Nephron progenitor cell (in vitro differentiated cells): ENCODE measurements at regions not wholly inside any gene's neighbourhood (a gene's known extent, or its start where the extent isn't known, plus 50 kb on each side); places are given as distances from the start of the nearest gene placed in this dataset.

ENCODE experiments used
- DNase-seq: peaks from one replicate; pipeline ENCODE4 v3.0.0; 2021
- H3K27ac Mint-ChIP-seq: 2 replicates; pipeline ENCODE4 v1.8.0; 2021; ENCODE audit warnings: mild to moderate bottlenecking, moderate library complexity, mixed read lengths
- H3K27me3 Mint-ChIP-seq: 2 replicates; pipeline ENCODE4 v1.8.0; 2021; ENCODE audit warnings: mild to moderate bottlenecking, low read depth, mixed read lengths; ENCODE audit not compliant: poor library complexity
- H3K36me3 Mint-ChIP-seq: 2 replicates; pipeline ENCODE4 v1.8.0; 2021; ENCODE audit warnings: low read depth, mixed read lengths
- H3K4me1 Mint-ChIP-seq: 2 replicates; pipeline ENCODE4 v1.8.0; 2021; ENCODE audit warnings: mixed read lengths
- H3K4me3 Mint-ChIP-seq: 2 replicates; pipeline ENCODE4 v1.8.0; 2021; ENCODE audit warnings: mild to moderate bottlenecking, moderate library complexity, mixed read lengths
- H3K9me3 Mint-ChIP-seq: 2 replicates; pipeline ENCODE4 v1.8.0; 2021; ENCODE audit warnings: mild to moderate bottlenecking, moderate library complexity, mixed read lengths
- CTCF ChIP-seq: fragments of 200-600 bp; sonication (generic); IDR thresholded peaks from 2 replicates; pipeline ENCODE4 v1.5.0; 2021; ENCODE audit warnings: antibody characterized with exemption

DNA sequence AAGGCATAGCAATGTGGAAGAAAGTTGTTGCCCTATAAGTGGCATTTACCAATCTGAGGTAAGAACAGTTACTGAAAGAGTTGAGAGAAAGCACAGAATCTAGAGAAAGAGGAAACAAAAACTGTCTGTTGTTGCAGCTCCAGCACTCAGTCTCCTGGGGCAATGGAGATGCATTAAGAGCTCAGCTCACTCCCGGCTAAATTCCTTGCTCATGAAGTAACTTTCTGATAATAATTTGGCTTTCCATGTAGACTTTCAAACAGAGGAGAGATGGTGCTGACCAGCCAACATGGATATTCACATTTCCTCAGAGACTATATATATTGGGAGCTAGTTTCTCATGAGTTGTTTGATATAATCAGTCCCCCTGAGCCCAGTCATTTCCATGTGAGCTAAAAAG, 135.3 kb downstream of the GDAP2 start:
- DNase-seq, result no peak
- TF ChIP-seq CTCF, result no peak
- no peaks in the 10 kb centered on the region for H3K27me3 Mint-ChIP-seq
- peaks cover 8% of the 10 kb centered on the region for H3K9me3 Mint-ChIP-seq
- no peaks in the 10 kb centered on the region for H3K36me3 Mint-ChIP-seq
- H3K4me1 Mint-ChIP-seq, result peaks cover 20% of the 10 kb centered on the region
- no peak overlapping the region for H3K27ac Mint-ChIP-seq
- no peak overlapping the region for H3K4me3 Mint-ChIP-seq

DNA sequence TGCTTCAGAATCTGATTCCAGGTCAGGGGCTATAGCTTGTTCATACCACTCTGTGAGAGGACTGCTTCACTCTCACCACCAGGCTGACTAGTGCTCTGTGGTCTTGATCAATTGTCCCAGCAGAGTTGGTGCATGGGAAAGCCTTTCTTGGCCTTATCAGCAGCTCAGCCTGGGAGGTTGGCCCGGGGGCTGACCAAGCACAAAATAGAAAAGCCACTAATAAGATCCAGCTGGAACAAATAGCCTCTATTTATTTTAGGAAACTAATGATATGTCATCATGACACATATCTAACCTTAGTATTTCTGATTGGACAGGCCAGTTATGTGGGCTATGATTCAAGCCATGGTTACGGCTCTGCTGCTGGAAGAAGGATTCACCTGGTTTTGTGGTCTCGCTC, 134.2 kb downstream of the GDAP2 start:
- peaks cover 8% of the 10 kb centered on the region for H3K9me3 Mint-ChIP-seq
- no peak for DNase-seq
- no peaks in the 10 kb centered on the region for H3K27me3 Mint-ChIP-seq
- peaks cover 20% of the 10 kb centered on the region for H3K4me1 Mint-ChIP-seq
- no peak overlapping the region for H3K4me3 Mint-ChIP-seq
- H3K36me3 Mint-ChIP-seq, result no peaks in the 10 kb centered on the region
- H3K27ac Mint-ChIP-seq, result no peak overlapping the region
- TF ChIP-seq CTCF, result no peak

GRCh38 chr1:117795792-117796191, 133.6 kb downstream of the GDAP2 start:
- no peak overlapping the region for H3K27ac Mint-ChIP-seq
- TF ChIP-seq CTCF, result no peak
- peaks cover 8% of the 10 kb centered on the region for H3K9me3 Mint-ChIP-seq
- no peak overlapping the region for H3K4me3 Mint-ChIP-seq
- no peaks in the 10 kb centered on the region for H3K36me3 Mint-ChIP-seq
- peaks cover 20% of the 10 kb centered on the region for H3K4me1 Mint-ChIP-seq
- H3K27me3 Mint-ChIP-seq, result no peaks in the 10 kb centered on the region
- no peak for DNase-seq

DNA sequence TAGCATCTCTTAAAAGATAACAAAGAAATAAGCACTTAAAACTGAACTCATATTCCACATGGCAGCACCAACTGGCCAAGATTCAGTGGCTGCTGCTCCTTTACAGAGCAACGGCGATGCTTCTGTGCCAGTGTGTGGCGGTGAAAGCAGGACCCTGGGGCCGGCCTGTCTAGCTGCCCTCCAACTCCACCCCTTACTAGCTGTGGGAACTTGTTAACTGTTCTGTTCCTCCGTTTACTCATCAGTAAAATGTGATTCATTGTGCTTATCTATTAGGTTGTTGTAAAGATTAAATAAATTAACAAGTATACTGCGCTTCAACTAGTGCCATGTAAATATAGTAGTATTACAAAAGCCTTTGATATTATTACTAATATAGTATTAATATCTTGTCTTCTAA, 133.2 kb downstream of the GDAP2 start:
- no peak overlapping the region for H3K4me3 Mint-ChIP-seq
- no peak for TF ChIP-seq CTCF
- no peaks in the 10 kb centered on the region for H3K27me3 Mint-ChIP-seq
- peaks cover 20% of the 10 kb centered on the region for H3K4me1 Mint-ChIP-seq
- DNase-seq, result no peak
- no peaks in the 10 kb centered on the region for H3K36me3 Mint-ChIP-seq
- H3K27ac Mint-ChIP-seq, result no peak overlapping the region
- peaks cover 8% of the 10 kb centered on the region for H3K9me3 Mint-ChIP-seq

DNA sequence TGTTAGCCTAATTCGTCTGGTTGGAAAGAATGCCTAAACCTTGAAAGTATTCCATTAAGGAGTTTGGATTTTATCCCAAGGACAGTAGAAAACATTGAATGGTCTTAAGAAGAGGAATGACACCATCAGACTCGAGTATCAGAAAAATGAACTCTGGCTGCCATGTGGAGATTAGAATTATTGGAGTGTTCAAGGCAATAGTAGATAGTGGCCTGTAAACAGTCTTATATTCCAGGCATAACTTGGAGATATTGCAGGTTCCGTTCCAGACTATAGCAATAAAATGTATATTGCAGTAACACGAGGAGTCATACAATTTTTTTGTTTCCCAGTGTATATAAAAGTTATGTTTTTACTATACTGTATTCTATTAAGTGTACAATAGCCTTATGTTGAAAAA, 130.9 kb downstream of the GDAP2 start:
- H3K4me1 Mint-ChIP-seq, result peaks cover 15% of the 10 kb centered on the region
- H3K36me3 Mint-ChIP-seq, result no peaks in the 10 kb centered on the region
- H3K9me3 Mint-ChIP-seq, result no peaks in the 10 kb centered on the region
- H3K27ac Mint-ChIP-seq, result no peak overlapping the region
- TF ChIP-seq CTCF, result no peak
- DNase-seq, result no peak
- H3K27me3 Mint-ChIP-seq, result no peaks in the 10 kb centered on the region
- H3K4me3 Mint-ChIP-seq, result no peak overlapping the region

- peaks cover 2% of the 10 kb centered on the region for H3K27me3 Mint-ChIP-seq
- H3K9me3 Mint-ChIP-seq, result no peaks in the 10 kb centered on the region
- H3K4me1 Mint-ChIP-seq, result peaks cover 23% of the 10 kb centered on the region
- H3K27ac Mint-ChIP-seq, result peak overlapping the region; percentile 33
- no peak for DNase-seq
- TF ChIP-seq CTCF, result no peak
- no peak overlapping the region for H3K4me3 Mint-ChIP-seq
- no peaks in the 10 kb centered on the region for H3K36me3 Mint-ChIP-seq
Measured at GRCh38 chr1:117802531-117803257, 126.7 kb downstream of the GDAP2 start.
